GM10266 (cell line): ENCODE measurements at regions not wholly inside any gene's neighbourhood (a gene's known extent, or its start where the extent isn't known, plus 50 kb on each side); places are given as distances from the start of the nearest gene placed in this dataset.

Experiments used
- DNase-seq: peaks from one replicate; pipeline ENCODE4 v3.0.0; 2012; ENCODE audit errors: extremely low spot score
- TF ChIP-seq, protein P1 (sequence below): IDR thresholded peaks from 2 replicates; pipeline ENCODE4 v1.5.1; 2012; ENCODE audit warnings: mild to moderate bottlenecking, low read depth; ENCODE audit not compliant: control insufficient read depth, insufficient read depth; ENCODE audit errors: missing control alignments

GRCh38 chr4:89420507-89420906 is 112.9 kb upstream of the GPRIN3 start:
- TF ChIP-seq, protein P1, sequence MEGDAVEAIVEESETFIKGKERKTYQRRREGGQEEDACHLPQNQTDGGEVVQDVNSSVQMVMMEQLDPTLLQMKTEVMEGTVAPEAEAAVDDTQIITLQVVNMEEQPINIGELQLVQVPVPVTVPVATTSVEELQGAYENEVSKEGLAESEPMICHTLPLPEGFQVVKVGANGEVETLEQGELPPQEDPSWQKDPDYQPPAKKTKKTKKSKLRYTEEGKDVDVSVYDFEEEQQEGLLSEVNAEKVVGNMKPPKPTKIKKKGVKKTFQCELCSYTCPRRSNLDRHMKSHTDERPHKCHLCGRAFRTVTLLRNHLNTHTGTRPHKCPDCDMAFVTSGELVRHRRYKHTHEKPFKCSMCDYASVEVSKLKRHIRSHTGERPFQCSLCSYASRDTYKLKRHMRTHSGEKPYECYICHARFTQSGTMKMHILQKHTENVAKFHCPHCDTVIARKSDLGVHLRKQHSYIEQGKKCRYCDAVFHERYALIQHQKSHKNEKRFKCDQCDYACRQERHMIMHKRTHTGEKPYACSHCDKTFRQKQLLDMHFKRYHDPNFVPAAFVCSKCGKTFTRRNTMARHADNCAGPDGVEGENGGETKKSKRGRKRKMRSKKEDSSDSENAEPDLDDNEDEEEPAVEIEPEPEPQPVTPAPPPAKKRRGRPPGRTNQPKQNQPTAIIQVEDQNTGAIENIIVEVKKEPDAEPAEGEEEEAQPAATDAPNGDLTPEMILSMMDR: no peak
- DNase-seq: no peak

DNA sequence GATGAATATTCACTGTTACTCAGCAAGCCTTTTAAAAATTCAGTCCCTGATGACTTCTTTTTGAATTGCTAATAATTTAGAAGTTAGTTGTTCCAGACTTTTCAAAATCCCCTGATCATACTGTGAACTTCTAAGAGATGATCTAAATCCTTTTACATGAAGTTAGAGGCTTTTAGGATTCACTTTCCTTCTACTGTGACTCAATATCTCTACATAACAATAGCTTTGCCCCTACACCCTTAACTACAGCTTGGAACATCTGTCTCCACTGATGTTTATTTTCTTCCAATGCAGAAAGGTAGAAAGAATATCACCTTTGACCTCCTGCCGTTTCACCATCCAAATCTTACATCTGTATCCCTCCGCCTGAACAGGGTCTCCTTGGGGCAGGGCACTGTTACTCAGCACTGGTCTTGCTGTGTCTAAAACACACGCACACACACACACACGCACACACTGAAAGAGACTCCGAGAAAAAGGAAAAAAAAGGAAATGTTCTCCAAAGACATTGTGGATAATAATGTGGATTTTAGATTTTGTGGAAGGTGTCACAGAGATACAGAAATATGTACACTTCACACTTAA is 111.6 kb upstream of the GPRIN3 start:
- no peak for DNase-seq
- TF ChIP-seq, protein P1: no peak

DNA sequence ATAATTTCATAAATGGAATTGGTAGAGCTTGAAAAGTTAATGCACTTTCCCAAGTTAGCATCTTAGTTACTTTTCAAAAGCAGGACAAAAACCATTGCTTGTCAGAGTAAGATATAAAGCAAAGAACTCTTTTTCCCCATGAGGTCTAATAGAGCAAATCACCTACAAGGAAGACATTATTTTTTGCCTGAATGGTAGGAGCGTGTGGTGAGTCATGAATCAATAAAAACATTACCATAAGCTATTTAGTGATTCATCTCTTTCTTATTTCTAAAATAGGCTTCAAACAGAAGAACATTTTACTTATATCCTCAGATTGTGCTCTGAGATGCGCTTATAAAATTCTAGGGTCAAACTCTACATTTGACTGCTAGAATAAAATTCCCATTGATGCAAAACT is 109.4 kb upstream of the GPRIN3 start:
- TF ChIP-seq, protein P1: no peak

GRCh38 chr4:89413518-89413917 is 105.9 kb upstream of the GPRIN3 start:
- TF ChIP-seq, protein P1: no peak
- no peak for DNase-seq

More for the DNA sequence above, 109.4 kb upstream of the GPRIN3 start:
- DNase-seq: no peak

DNA sequence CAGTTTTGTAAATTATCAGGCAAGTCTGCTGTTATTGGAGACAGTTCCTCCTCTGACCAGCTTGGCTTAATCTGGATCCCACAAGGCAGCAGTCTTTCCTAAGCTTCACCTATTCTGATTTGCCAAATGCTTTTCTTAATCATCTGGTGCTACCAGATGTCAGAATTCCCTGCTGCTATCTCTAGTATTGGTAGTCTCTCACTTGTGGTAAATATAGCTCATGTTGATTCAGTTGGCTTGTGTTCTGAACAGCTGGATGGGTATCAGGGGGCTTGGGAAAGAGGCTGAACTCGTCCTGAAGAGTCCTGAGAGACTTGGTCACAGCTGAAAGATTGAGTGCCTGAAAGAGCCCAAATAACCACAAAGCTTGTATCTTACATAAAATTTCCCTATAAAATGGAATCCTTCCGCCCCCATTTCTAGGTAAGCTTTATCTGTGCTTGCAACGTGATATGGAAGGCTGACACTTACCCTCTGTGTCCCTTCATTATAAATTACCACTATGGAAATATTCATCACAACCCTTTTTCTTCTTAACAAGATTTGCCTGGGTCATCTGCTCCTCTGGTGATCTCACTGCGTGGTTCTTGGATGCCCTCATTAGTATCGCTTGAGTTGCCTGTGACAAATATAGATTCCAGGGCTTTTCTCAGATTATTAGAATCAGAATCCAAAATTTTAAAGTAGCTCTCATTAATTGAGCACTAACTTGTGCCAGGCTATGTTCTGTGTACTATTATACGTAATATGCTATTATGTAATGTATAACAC is 104.1 kb upstream of the GPRIN3 start:
- TF ChIP-seq, protein P1: no peak
- no peak for DNase-seq

- DNase-seq: no peak
- TF ChIP-seq, protein P1: no peak
Measured at GRCh38 chr4:89410687-89411086, 103.1 kb upstream of the GPRIN3 start.

DNA sequence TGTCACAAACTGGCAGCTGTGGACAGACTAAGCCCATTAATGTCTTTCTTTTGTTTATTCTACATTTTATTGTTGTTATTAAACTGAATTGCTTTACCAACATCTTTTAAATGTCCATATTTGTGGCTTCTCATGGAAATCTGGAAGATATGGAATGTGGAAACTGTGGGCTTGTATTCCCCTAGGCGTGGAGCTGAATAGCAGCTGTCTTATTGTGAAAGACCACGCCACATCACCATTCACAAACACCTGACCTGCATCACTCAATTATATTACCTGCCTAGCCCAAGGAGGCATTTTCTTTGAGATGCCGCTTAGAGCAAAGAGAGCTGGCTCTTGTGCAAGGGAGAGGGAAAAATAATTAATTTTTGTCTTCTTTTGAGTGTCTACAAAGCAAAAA is 96.9 kb upstream of the GPRIN3 start:
- TF ChIP-seq, protein P1: no peak
- DNase-seq: no peak
